HepG2 (cell line): ENCODE measurements at regions not wholly inside any gene's neighbourhood (a gene's known extent, or its start where the extent isn't known, plus 50 kb on each side); places are given as distances from the start of the nearest gene placed in this dataset.

Experiments
- ATAC-seq: fragments of 200-7000 bp; cut with Tn5 transposase; 3 replicates; pipeline ENCODE4 v1.9.1; 2020; ENCODE audit warnings: mild to moderate bottlenecking, moderate library complexity
- BruUV-seq: library from RNA; stranded (reverse); fragments of 400-500 nt; replicated peaks from 2 replicates; lab custom pipeline; 2021; lab: Mats Ljungman, UMichigan
- CTCF ChIA-PET: fragments of 300-600 bp; formaldehyde crosslinking; extraction: SDS; loops from one replicate; lab custom pipeline; 2021; ENCODE audit warnings: low total read pairs, inconsistent platforms, low intra/inter-chr PET ratio; lab: Yijun Ruan, JAX
- POLR2A ChIA-PET: fragments of 350-600 bp; sonication (Branson Sonifier 250); formaldehyde crosslinking; loops from one replicate; lab custom pipeline; 2020; ENCODE audit warnings: antibody characterized with exemption, inconsistent platforms; lab: Yijun Ruan, JAX
- DNase-seq: peaks from one replicate; pipeline ENCODE4 v3.0.0-alpha.2; 2015; ENCODE audit warnings: low spot score
- FAIRE-seq: peaks from 3 replicates; lab custom pipeline; 2011; peaks lifted over from hg19 to GRCh38; lab: Jason Lieb, UNC
- H2AFZ ChIP-seq: one replicate; pipeline ENCODE4 v1.6.1; 2011; ENCODE audit warnings: low read length, inconsistent platforms
- H3K27ac ChIP-seq: fragments of 300-600 bp; 3 replicates; pipeline ENCODE4 v1.8.0; 2011; ENCODE audit warnings: mixed run types, mild to moderate bottlenecking, mixed read lengths, low read length, inconsistent platforms; ENCODE audit not compliant: insufficient read depth; ENCODE audit errors: extremely low read length
- H3K27me3 ChIP-seq, 2 experiments: fragments of 200-600 bp in 1 of 2; 2 replicates in 1 of 2; 3 replicates in 1 of 2; pipeline versions ENCODE4 v1.6.0 to v1.8.0; 2011; ENCODE audit warnings: low read length in 2 of 2, mild to moderate bottlenecking in 2 of 2, moderate library complexity in 2 of 2, inconsistent platforms in 1 of 2; ENCODE audit not compliant: insufficient read depth in 2 of 2, control insufficient read depth in 1 of 2
- H3K36me3 ChIP-seq, 2 experiments: fragments of 200-600 bp in 1 of 2; replicated peaks in 1 of 2; 2 replicates in 1 of 2; 3 replicates in 1 of 2; pipeline versions ENCODE4 v1.5.1 to v1.8.0; 2011; ENCODE audit warnings: low read length in 2 of 2, inconsistent platforms in 1 of 2; ENCODE audit not compliant: insufficient read depth in 2 of 2, control insufficient read depth in 1 of 2
- H3K4me1 ChIP-seq: 2 replicates; pipeline ENCODE4 v1.5.1; 2012; ENCODE audit warnings: low read length, inconsistent platforms; ENCODE audit not compliant: insufficient read depth
- H3K4me2 ChIP-seq: 2 replicates; pipeline ENCODE4 v1.6.0; 2011; ENCODE audit warnings: low read depth, low read length, inconsistent platforms
- H3K4me3 ChIP-seq, 3 experiments: fragments of 200-600 bp in 1 of 3; sonication (generic), shearing (Covaris generic) in 1 of 3; replicated peaks in 1 of 3; 2 replicates each; pipeline ENCODE4 v1.5.1; 2011 to 2016; ENCODE audit warnings: low read length in 3 of 3, inconsistent platforms in 2 of 3, low read depth in 2 of 3, mild to moderate bottlenecking in 2 of 3, control low read depth in 1 of 3, mixed read lengths in 1 of 3; ENCODE audit not compliant: insufficient read depth in 1 of 3
- H3K79me2 ChIP-seq: one replicate; pipeline ENCODE4 v1.6.1; 2011; ENCODE audit warnings: low read length, inconsistent platforms; ENCODE audit not compliant: insufficient read depth
- H3K9ac ChIP-seq: 2 replicates; pipeline ENCODE4 v1.6.0; 2011; ENCODE audit warnings: mild to moderate bottlenecking, low read depth, low read length, inconsistent platforms; ENCODE audit not compliant: insufficient read depth
- H3K9me3 ChIP-seq: 2 replicates; pipeline ENCODE4 v1.5.1; 2012; ENCODE audit warnings: mild to moderate bottlenecking, low read length
- H4K20me1 ChIP-seq: 2 replicates; pipeline ENCODE4 v1.6.0; 2011; ENCODE audit warnings: inconsistent platforms, mild to moderate bottlenecking, low read length, moderate library complexity; ENCODE audit not compliant: insufficient read depth
- CCDC6 ChIP-seq: sonication (generic); formaldehyde crosslinking; IDR thresholded peaks from 2 replicates; pipeline ENCODE4 v1.8.1; 2022; ENCODE audit warnings: mild to moderate bottlenecking, missing genetic modification reagents, moderate library complexity
- DNMT1 ChIP-seq: sonication (generic); formaldehyde crosslinking; IDR thresholded peaks from 2 replicates; pipeline ENCODE4 v1.5.1; 2020; ENCODE audit warnings: mild to moderate bottlenecking, missing genetic modification reagents
- EHMT2 ChIP-seq: fragments of 200-600 bp; sonication (generic); IDR thresholded peaks from 2 replicates; pipeline ENCODE4 v1.7.0; 2017; ENCODE audit warnings: antibody characterized with exemption, low read depth, low read length, borderline replicate concordance
- FOXA3 ChIP-seq: IDR thresholded peaks from 2 replicates; pipeline ENCODE4 v1.6.1; 2016; ENCODE audit warnings: missing genetic modification reagents, missing compliant biosample characterization
- JARID2 ChIP-seq: sonication (generic); formaldehyde crosslinking; IDR thresholded peaks from 2 replicates; pipeline ENCODE4 v1.8.1; 2023; ENCODE audit warnings: missing genetic modification reagents, inconsistent platforms; ENCODE audit not compliant: insufficient replicate concordance
- MBD4 ChIP-seq: IDR thresholded peaks from 2 replicates; pipeline ENCODE4 v1.6.1; 2012; ENCODE audit warnings: low read length, inconsistent platforms, borderline replicate concordance
- NCOA1 ChIP-seq: sonication (generic); formaldehyde crosslinking; IDR thresholded peaks from 2 replicates; pipeline ENCODE4 v1.9.0; 2021; ENCODE audit warnings: missing genetic modification reagents
- SETDB1 ChIP-seq: sonication (generic); formaldehyde crosslinking; IDR thresholded peaks from 2 replicates; pipeline ENCODE4 v1.5.1; 2020; ENCODE audit warnings: missing genetic modification reagents, mild to moderate bottlenecking, borderline replicate concordance
- UBTF ChIP-seq: sonication (generic); formaldehyde crosslinking; IDR thresholded peaks from 2 replicates; pipeline ENCODE4 v1.4.0; 2020; ENCODE audit warnings: mild to moderate bottlenecking, missing genetic modification reagents
- ZHX2 ChIP-seq, 2 experiments: sonication (generic) in 1 of 2; formaldehyde crosslinking in 1 of 2; IDR thresholded peaks; 2 replicates each; pipeline versions ENCODE4 v1.6.1 to v1.9.0; 2014 to 2022; ENCODE audit warnings: antibody characterized with exemption in 1 of 2, borderline replicate concordance in 1 of 2, inconsistent platforms in 1 of 2, low read depth in 1 of 2, missing genetic modification reagents in 1 of 2
- ZNF317 ChIP-seq: sonication (generic); formaldehyde crosslinking; IDR thresholded peaks from 2 replicates; pipeline ENCODE4 v1.5.0; 2020; ENCODE audit warnings: mild to moderate bottlenecking, missing genetic modification reagents
- ZNF639 ChIP-seq: conservative IDR thresholded peaks from 2 replicates; pipeline ENCODE4 v1.6.1; 2018; ENCODE audit warnings: missing genetic modification reagents
- WGBS: methylation state at CpG from one replicate; pipeline ENCODE4 v1.1.6; 2017; ENCODE audit warnings: low lambda C conversion rate; 5-methylcytosine and 5-hydroxymethylcytosine counted together
- in situ Hi-C: cut with HindIII; loops from 2 replicates; pipeline ENCODE4 v1.10.0; 2017; ENCODE audit warnings: low pct_unique_long_range_greater_than_20kb; ENCODE audit not compliant: extremely low pct_ligation_motif_present
- intact Hi-C: fragments of 100-400 bp; cut with micrococcal nuclease; formaldehyde crosslinking; loops from one replicate; pipeline ENCODE4 v1.10.0; 2022; ENCODE audit not compliant: unreplicated experiment

GRCh38 chr2:167771628-167772027 is 475.8 kb downstream of the STK39 start (continued):
- TF ChIP-seq MBD4 (no peak), UBTF (CRISPR knock-in tag) (no peak)

- H3K4me2 ChIP-seq: no peak overlapping the region
- H3K27ac ChIP-seq: no peak overlapping the region
- no peaks in the 10 kb centered on the region for H3K79me2 ChIP-seq
- in situ Hi-C loops (no loop called here), intact Hi-C loops (no loop called here)
- no peaks in the 10 kb centered on the region for H3K4me1 ChIP-seq
- ChIA-PET CTCF (no interaction called here), POLR2A (no interaction called here)
- H3K9me3 ChIP-seq: no peaks in the 10 kb centered on the region
- 25% methylated on average over 1 of the region's 1 CpG for WGBS
- ATAC-seq: no peak
- H2AFZ ChIP-seq: no peak overlapping the region
- no peaks in the 10 kb centered on the region for H3K27me3 ChIP-seq
- H3K36me3 ChIP-seq: no peaks in the 10 kb centered on the region
- no TSS peak for BruUV-seq
- H3K4me3 ChIP-seq: no peak overlapping the region
- FAIRE-seq: no peak
- no peak for DNase-seq
- H4K20me1 ChIP-seq: no peaks in the 10 kb centered on the region
- TF ChIP-seq JARID2 (CRISPR knock-in tag) (no peak), ZNF317 (no peak), EHMT2 (no peak), DNMT1 (CRISPR knock-in tag) (no peak), CCDC6 (CRISPR knock-in tag) (no peak), ZHX2 (IDR thresholded peaks at IDR 0.05; ENCODE audit: low read depth) (no peak), ZHX2 (CRISPR knock-in tag; IDR thresholded peaks at IDR 0.05; ENCODE audit: borderline replicate concordance) (no peak), NCOA1 (no peak), ZNF639 (no peak), SETDB1 (CRISPR knock-in tag) (no peak), FOXA3 (CRISPR knock-in tag) (no peak), MBD4 (no peak)
- H3K9ac ChIP-seq: no peak overlapping the region
Measured at GRCh38 chr2:167769020-167769419, 478.4 kb downstream of the STK39 start.
